Endothelial cell of hepatic sinusoid (primary cell): ENCODE measurements at regions not wholly inside any gene's neighbourhood (a gene's known extent, or its start where the extent isn't known, plus 50 kb on each side); places are given as distances from the start of the nearest gene placed in this dataset.

Experiments used
- in situ Hi-C: cut with HindIII; loops from 2 replicates; pipeline ENCODE4 v1.10.0; 2017; ENCODE audit warnings: low sequenced_read_pairs

- in situ Hi-C loops: no loop called here
Measured at GRCh38 chr5:9863486-9863885, 233.3 kb upstream of the TAS2R1 start.

GRCh38 chr5:9861666-9862256 is 231.6 kb upstream of the TAS2R1 start:
- in situ Hi-C loops: no loop called here

GRCh38 chr5:9859808-9860207 is 229.7 kb upstream of the TAS2R1 start:
- in situ Hi-C loops: no loop called here

DNA sequence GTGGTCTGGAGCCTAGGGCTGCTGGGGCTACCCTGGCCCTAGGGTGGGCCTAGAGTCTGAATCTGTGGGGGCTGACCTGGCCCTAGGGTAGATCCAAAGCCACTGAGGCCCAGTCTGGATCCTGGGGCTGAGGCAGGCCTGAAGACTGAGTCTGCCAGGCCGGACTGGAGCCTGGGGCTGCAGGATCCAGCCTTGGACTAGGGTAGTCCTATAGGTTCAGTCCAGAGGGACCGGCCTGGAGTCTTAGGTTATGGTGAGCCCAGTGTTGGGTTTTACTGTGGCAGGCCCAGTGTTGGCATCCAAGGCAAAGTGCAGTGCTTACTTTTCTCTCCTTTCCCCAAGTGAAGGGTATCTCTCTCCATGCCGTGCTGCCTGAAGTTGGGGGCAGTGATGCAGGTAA is 227.9 kb upstream of the TAS2R1 start:
- in situ Hi-C loops: no loop called here

DNA sequence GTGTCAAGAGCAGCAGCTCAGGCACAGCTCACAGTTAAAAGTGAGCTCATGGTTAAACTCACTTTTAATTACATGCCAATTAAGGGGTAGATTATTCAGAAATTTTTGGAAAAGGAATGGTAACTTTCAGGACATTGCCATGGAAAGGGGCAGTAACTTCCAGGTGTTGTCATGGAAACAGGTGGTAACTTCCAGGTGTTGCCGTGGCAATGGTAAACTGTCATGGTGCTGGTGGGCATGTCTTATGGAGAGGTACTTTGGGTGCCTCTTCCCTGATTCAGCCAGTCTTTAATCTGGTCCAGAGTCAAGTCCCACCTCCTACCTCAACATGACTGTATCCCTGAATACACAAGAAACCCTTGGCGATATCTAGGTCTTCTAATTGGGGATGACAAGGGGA is 223.2 kb upstream of the TAS2R1 start:
- in situ Hi-C loops: no loop called here

- in situ Hi-C loops: no loop called here
Measured at GRCh38 chr5:9852671-9853070, 222.5 kb upstream of the TAS2R1 start.

DNA sequence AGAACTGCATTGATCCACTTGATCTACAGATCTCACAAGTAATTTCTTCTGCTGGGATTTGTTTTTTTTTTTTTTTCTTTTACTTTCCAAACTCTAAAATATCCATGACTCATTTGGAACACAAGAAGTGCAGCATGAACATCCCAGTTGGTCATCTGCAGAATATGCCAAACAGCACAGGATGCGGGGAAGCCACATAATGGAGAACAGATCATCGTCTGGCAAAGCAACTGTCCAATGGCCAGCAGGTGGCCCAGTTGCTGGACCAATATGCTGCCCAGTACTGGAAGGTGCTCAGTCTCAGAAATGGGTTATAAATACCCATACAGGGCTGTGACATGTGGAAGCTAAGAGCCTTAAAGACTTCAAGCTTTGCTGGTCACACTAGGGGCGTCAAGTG is 221.3 kb upstream of the TAS2R1 start:
- in situ Hi-C loops: no loop called here

DNA sequence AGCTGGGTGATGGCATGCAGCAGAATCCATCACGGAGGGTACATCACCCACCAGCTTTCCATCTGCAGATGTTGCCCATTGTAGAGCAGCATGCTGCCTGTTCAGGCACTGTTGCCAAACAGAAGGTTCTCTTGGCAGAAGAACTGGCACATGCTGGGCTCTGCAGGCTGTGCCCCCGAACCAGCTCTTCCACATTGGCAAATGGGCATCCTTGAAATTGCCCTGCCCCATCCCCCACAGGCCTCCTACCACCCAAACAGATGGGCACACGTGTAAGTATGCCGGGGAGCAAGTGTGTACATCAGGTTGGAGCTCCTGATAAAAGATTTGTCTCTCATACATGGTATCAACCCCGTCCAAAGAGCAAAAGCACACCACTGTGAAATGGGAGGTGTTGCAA is 220.3 kb upstream of the TAS2R1 start:
- in situ Hi-C loops: no loop called here

- in situ Hi-C loops: loop anchor here (10.0 kb wide), 1 partner anchor 593 kb away; no protein-coding TSS in a partner anchor
Measured at GRCh38 chr5:9847631-9848030, 217.5 kb upstream of the TAS2R1 start.

GRCh38 chr5:9845185-9845584 is 215.0 kb upstream of the TAS2R1 start:
- in situ Hi-C loops: loop anchor here (10.0 kb wide), 1 partner anchor 590 kb away; no protein-coding TSS in a partner anchor

DNA sequence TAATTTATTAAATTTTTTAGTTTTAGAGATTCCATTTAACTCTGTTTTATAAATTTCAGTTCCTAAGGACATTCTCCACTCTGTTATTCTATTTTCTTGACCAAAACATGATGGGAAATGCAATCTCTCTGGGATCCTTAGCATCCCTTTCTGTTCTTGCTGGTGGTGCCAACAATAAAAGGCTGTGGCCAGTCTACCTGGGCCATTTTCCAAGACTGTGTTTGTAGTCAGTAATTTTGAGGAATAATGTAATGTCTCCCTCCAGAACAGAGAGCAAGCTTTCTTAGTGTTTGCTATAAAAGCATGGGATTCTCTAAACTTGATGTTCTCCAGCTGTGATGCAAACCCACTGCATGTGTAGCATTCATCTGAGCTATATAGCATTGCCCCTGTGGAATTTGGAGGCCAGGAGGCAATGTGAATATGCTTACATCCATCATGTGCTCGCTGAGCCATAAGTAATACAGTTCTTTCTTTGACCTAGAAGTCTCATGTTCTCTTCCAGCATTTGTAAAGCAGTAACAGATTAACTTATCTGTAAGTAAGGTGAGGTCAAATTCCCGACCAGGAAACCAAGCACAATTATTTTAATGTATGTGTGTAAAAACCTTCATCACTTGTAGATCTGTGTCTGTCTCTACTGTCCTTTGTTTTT is 211.5 kb upstream of the TAS2R1 start:
- in situ Hi-C loops: loop anchor here (10.0 kb wide), 1 partner anchor 587 kb away; no protein-coding TSS in a partner anchor

- in situ Hi-C loops: no loop called here
Measured at GRCh38 chr5:9838916-9839315, 208.8 kb upstream of the TAS2R1 start.

- in situ Hi-C loops: no loop called here
Measured at GRCh38 chr5:9834871-9835770, 205.0 kb upstream of the TAS2R1 start.

DNA sequence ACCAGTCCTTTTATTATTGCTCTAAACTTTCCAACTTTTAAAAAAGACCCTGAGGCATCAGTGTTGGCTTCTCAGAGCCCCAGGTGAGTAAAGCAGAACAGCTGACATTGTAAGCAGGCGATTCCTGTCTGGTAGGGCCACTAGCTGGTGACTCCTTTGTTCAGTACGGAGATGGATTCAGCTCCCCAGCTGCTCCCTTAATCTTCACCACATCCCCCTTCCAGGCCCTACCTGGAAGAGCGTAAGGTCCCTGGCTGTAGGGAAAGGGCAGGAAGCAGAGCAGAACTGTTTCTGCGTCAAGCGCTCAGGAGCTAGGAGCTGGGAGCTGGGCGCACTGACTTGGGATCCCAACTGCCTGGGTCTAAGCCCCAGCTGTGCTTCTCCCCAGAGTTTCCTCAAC is 203.7 kb upstream of the TAS2R1 start:
- in situ Hi-C loops: no loop called here

DNA sequence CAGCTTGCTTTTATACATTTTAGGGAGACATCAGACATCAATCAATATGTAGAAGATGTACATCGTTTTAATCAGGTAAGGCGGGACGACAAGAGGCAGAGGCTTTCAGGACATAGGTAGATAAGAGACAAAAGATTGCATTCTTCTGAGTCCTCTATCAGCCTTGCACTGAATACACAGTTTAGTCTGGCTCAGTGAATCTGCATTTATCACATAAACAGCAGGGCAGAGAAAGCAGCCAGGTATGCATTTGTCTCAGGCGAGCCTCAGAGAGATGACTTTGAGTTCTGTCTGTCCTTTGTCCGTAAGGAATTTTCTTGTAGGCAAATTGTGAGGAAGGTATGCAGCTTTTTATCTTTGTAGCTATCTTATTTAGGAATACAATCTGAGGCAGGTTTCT is 202.8 kb upstream of the TAS2R1 start:
- in situ Hi-C loops: no loop called here

DNA sequence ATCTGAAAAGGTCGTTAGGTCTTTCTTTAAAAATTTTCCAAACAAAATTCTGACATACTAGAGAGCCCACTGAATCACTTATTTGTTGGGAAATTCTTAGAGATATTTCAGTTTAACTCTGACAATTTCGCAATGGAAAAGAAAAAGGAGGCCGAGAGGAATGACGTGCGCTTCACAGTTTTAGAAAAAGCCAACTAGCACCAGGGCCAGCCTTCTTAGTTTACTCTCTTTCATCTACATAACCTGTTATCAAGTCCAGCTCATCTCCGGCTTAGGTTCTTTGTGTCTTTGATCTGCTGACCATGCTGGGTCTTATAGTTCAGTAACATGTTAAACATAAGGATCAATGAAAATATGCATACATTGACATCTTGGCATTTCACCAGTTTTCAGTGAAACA is 201.7 kb upstream of the TAS2R1 start:
- in situ Hi-C loops: no loop called here

DNA sequence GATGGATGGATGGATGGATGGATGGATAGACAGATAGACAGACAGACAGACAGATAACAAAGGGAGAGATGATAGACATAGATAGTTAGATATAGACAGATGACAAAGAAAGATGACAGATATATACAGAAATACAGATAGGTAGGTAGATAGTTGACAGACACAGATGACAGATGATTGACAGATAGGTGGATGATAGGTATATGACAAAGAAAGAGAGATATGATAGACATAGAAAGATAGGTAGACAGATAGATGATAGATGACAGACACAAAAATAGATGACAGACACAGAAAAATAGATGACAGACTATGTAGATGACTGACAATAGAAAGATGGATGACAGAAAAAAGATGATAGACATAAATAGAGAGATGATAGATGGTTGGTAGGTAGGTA is 200.0 kb upstream of the TAS2R1 start:
- in situ Hi-C loops: no loop called here

DNA sequence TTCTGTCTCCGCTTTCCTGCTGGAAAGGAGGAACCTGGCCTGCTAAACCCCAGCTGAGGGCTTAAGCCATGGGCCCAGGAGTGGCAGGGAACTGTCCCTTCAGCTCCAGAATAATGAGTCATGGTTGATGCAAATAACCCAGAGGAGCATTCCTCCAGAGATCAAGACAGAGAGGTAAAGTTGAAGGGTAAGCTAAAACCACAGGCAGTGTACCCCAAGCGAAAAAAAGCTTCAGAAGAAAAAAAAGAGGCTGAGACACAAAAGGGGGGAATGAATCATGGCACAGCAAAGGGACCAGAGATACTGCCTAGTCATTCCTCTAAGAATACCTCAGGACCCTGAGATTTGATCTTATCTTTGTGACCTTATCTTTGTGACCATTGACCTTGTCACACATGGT is 199.5 kb upstream of the TAS2R1 start:
- in situ Hi-C loops: no loop called here

- in situ Hi-C loops: no loop called here
Measured at GRCh38 chr5:9820691-9821449, 190.7 kb upstream of the TAS2R1 start.

- in situ Hi-C loops: no loop called here
Measured at GRCh38 chr5:9818340-9818845, 188.2 kb upstream of the TAS2R1 start.

- in situ Hi-C loops: no loop called here
Measured at GRCh38 chr5:9817819-9818218, 187.7 kb upstream of the TAS2R1 start.
